Ascending aorta (tissue), 2 donors: ENCODE measurements at regions not wholly inside any gene's neighbourhood (a gene's known extent, or its start where the extent isn't known, plus 50 kb on each side); places are given as distances from the start of the nearest gene placed in this dataset.
"Not testable (repeated sequence)": the region's sequence is repeated elsewhere in the genome, so short reads cannot be mapped to it uniquely, and the experiment has no call there.

Experiments
- DNase-seq, 2 donors: peaks; one replicate each; pipeline ENCODE4 v3.0.0-alpha.2; 2019; ENCODE audit warnings: low spot score in 2 of 2
- H3K27ac ChIP-seq, 2 donors: fragments of 200-600 bp; sonication (generic); one replicate each; pipeline ENCODE4 v1.5.1; 2016 to 2017; ENCODE audit warnings: mild to moderate bottlenecking in 1 of 2
- H3K27me3 ChIP-seq: fragments of 200-600 bp; sonication (generic); one replicate; pipeline ENCODE4 v1.5.1; 2017
- H3K36me3 ChIP-seq, 2 donors: fragments of 200-600 bp; sonication (generic); one replicate each; pipeline ENCODE4 v1.5.1; 2016
- H3K4me1 ChIP-seq, 2 donors: fragments of 200-600 bp; sonication (generic); one replicate each; pipeline ENCODE4 v1.5.1; 2016 to 2017; ENCODE audit warnings: mild to moderate bottlenecking in 1 of 2
- H3K4me3 ChIP-seq, 2 donors: fragments of 200-600 bp; sonication (generic); one replicate each; pipeline ENCODE4 v1.5.1; 2016 to 2017; ENCODE audit warnings: mild to moderate bottlenecking in 1 of 2
- H3K9me3 ChIP-seq, 2 donors: fragments of 200-600 bp; sonication (generic); one replicate each; pipeline ENCODE4 v1.5.1; 2016
- intact Hi-C: fragments of 100-400 bp; cut with DNase I; formaldehyde crosslinking; loops from one replicate; pipeline ENCODE4 v1.15.1; 2023
- TF ChIP-seq, protein P1 (sequence below), 3 experiments: fragments of 200-600 bp in 2 of 3; fragments of 450-650 bp in 1 of 3; sonication (generic) in 2 of 3; IDR thresholded peaks; one replicate each; pipeline ENCODE4 v1.5.1; 2016 to 2019; ENCODE audit warnings: antibody characterized with exemption in 3 of 3, mild to moderate bottlenecking in 1 of 3, moderate library complexity in 1 of 3

DNA sequence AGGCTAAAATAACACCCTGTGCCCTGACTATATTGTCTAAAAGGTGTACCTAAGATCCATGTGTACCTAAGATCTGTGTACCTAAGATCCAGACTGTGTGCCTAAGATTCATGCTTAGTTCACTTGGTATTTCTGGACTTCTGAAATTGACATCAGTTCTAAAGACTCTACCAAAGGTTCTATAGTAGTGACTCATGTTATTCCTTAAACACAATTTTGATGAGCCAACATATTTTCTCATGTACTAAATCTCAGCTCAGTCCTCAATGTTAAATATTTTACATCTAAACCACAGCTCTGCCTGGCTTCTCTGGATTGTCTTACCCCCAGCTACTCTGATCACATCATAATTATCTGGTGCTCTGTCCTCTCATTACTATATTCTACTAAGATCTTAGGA lies 802.3 kb upstream of the SORCS1 start:
- Histone ChIP-seq H3K27ac (no peak overlapping the region), H3K27me3 (no peaks in the 10 kb centered on the region), H3K4me3 (no peak overlapping the region), H3K9me3 (no peaks in the 10 kb centered on the region), H3K36me3 (no peaks in the 10 kb centered on the region), H3K4me1 (no peaks in the 10 kb centered on the region)
- TF ChIP-seq, protein P1, sequence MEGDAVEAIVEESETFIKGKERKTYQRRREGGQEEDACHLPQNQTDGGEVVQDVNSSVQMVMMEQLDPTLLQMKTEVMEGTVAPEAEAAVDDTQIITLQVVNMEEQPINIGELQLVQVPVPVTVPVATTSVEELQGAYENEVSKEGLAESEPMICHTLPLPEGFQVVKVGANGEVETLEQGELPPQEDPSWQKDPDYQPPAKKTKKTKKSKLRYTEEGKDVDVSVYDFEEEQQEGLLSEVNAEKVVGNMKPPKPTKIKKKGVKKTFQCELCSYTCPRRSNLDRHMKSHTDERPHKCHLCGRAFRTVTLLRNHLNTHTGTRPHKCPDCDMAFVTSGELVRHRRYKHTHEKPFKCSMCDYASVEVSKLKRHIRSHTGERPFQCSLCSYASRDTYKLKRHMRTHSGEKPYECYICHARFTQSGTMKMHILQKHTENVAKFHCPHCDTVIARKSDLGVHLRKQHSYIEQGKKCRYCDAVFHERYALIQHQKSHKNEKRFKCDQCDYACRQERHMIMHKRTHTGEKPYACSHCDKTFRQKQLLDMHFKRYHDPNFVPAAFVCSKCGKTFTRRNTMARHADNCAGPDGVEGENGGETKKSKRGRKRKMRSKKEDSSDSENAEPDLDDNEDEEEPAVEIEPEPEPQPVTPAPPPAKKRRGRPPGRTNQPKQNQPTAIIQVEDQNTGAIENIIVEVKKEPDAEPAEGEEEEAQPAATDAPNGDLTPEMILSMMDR (IDR thresholded peaks at IDR 0.05) = no peak
- intact Hi-C loops = no loop called here
- no peak for DNase-seq

DNA sequence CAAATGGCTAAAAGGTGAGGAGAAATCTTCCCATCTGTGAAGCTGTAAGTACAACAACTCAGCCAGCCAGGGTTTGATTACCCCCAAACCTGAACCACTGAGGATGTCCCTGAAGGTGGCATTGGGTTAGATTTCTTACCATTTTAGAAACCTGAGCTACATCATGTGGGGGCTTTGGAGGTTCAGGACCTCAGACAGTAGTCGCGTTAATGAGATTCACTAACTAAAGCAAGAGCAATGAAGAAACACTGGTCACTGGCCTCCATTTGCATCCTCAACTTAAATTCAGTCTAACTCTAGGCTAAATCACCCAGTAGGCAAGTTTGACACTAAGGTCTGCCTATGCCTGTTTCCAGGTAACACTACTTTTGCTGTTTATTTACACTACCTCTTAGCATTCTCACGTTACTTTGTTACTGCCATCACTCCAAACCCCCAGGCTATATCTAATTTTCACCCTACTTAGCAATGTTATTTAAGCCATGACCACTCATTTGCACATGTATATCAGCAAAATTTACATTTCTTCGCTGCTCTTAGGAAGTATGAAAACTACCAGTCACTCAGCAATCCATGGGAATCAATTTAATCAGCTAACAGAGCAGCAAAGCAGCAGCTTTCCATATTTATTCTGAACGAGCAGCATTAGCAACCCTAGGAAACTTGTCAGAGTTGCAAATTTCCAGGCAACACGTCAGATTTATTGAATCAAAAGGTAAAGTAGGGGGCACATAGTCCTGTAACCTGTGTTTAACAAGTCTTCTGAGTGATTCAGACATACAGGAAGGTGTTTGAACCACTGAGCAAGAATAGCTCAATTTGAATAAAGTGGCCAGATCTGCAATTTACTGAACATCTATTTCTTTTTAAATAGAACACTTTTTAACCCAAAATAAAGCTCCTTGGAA lies 788.4 kb upstream of the SORCS1 start:
- intact Hi-C loops = no loop called here
- no peaks in the 10 kb centered on the region for H3K9me3 ChIP-seq
- no peaks in the 10 kb centered on the region for H3K27me3 ChIP-seq
- no peaks in the 10 kb centered on the region for H3K4me1 ChIP-seq
- no peaks in the 10 kb centered on the region for H3K36me3 ChIP-seq
- no peak overlapping the region for H3K4me3 ChIP-seq
- no peak for DNase-seq
- TF ChIP-seq, protein P1 (IDR thresholded peaks at IDR 0.05) = no peak
- no peak overlapping the region for H3K27ac ChIP-seq

DNA sequence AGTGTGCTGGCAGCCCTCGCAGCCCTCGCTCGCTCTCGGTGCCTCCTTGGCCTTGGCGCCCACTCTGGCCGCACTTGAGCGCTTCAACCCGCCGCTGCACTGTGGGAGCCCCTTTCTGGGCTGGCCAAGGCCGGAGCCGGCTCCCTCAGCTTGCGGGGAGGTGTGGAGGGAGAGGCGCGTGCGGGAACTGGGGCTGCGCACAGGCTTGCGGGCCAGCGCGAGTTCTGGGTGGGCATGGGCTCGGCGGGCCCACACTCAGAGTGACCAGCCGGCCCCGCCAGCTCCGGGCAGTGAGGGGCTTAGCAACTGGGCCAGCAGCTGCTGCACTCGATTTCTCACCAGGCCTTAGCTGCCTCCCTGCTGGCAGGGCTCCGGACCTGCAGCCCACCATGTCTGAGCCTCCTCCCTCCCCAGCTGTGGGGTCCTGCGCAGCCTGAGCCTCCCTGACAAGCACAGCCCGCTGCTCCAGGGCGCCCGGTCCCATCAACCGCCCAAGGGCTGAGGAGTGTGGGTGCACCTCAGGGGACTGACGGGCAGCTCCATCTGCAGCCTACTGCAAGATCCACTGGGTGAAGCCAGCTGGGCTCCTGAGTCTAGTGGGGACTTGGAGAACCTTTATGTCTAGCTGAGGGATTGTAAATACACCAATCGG lies 786.0 kb upstream of the SORCS1 start:
- H3K36me3 ChIP-seq, intact Hi-C loops, H3K27me3 ChIP-seq, DNase-seq, H3K4me1 ChIP-seq, H3K27ac ChIP-seq, H3K9me3 ChIP-seq, H3K4me3 ChIP-seq: not testable (repeated sequence)

DNA sequence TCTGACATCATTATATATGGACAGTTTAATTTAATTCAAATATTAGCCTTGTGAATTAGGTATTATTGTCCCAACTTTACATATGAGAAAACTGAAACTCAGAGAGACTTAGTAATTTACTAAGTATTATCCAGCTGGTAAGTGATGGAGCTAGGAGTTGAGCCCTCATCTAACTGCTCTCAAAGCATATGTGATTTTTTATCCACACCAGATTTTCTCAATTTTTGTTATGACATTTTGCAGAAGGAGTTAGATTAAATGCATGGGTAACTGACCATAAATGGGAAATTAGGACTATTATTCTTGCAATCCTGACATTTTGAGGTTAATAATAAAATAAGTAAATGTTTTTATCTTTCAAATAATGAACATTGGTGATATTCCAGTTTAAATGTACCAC lies 778.3 kb upstream of the SORCS1 start:
- TF ChIP-seq, protein P1 (IDR thresholded peaks at IDR 0.05) = no peak
- Histone ChIP-seq H3K4me3 (no peak overlapping the region), H3K27me3 (no peaks in the 10 kb centered on the region), H3K9me3 (no peaks in the 10 kb centered on the region), H3K27ac (no peak overlapping the region), H3K4me1 (no peaks in the 10 kb centered on the region), H3K36me3 (no peaks in the 10 kb centered on the region)
- no peak for DNase-seq
- intact Hi-C loops = no loop called here

DNA sequence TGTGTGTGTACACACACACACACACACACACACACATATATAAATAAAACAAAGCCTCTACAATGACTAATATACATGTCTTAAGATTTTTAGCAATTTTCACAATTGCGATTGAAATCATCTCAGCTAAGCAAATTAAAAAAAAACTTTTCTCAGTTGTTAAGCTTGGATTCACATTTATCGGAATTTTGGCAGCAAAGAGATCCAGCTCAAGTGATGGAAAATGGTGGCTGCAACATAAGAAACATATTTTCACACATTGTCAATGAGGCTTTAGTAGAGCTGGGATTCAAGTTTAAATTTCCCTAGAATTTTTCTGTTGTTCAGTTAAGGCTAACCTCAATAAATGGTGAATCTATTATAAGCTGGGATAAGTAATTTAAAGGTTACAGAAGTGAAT lies 768.6 kb upstream of the SORCS1 start:
- Histone ChIP-seq H3K4me1 (no peaks in the 10 kb centered on the region), H3K4me3 (no peak overlapping the region), H3K27ac (no peak overlapping the region), H3K36me3 (no peaks in the 10 kb centered on the region), H3K27me3 (no peaks in the 10 kb centered on the region), H3K9me3 (no peaks in the 10 kb centered on the region)
- TF ChIP-seq, protein P1 (IDR thresholded peaks at IDR 0.05) = no peak
- no peak for DNase-seq
- intact Hi-C loops = no loop called here

DNA sequence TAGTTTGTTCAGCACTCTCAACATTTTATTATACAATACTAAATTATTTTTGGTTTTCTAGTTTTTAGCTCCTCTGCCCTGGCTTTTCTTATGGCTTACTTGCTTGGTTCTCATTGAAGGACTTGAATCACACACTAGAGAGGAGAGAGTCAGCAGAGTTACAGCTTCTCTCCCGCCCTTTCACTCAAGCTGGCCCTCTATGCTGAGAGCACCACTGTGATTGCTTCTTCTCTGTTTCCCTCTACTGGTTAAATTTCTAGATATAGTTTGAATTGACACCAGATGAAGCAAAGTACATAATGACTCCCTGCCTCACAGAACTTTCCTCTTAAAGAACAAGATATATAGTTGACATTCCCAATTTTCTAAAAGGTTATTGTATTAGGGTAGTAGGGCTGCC lies 767.3 kb upstream of the SORCS1 start:
- H3K27me3 ChIP-seq = no peaks in the 10 kb centered on the region
- H3K4me1 ChIP-seq = no peaks in the 10 kb centered on the region
- H3K27ac ChIP-seq = no peak overlapping the region
- no peaks in the 10 kb centered on the region for H3K9me3 ChIP-seq
- DNase-seq = no peak
- TF ChIP-seq, protein P1 (IDR thresholded peaks at IDR 0.05) = no peak
- intact Hi-C loops = no loop called here
- no peaks in the 10 kb centered on the region for H3K36me3 ChIP-seq
- H3K4me3 ChIP-seq = no peak overlapping the region
